HG03558 (cell line): ENCODE measurements at regions not wholly inside any gene's neighbourhood (a gene's known extent, or its start where the extent isn't known, plus 50 kb on each side); places are given as distances from the start of the nearest gene placed in this dataset.
"Not testable (repeated sequence)": the region's sequence is repeated elsewhere in the genome, so short reads cannot be mapped to it uniquely, and the experiment has no call there.

ENCODE experiments used
- ATAC-seq: cut with Tn5 transposase; IDR thresholded peaks from one replicate; pipeline ENCODE4 v1.9.1; 2021; ENCODE audit warnings: moderate number of reproducible peaks; ENCODE audit not compliant: unreplicated experiment; ENCODE audit errors: extremely low read depth

DNA sequence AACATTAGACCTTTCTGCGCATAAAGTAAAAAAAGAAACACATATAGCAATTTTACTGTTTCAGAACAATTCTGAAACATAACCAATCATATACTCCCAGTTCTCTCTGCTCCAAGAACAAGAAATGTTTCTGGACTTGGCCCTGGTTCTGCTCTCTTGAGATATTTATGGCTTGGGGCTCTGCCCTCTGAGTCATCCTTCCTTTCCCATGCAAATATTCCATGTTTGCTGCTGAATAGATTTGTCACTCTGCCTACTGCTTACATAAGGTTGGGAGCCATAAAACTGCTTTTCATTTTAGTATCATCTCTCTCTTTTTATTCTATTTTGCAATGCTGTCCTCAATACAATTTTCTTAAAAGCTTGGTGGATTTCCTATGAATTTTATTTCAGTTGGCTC is 499.6 kb upstream of the ACVR2A start:
- no peak for ATAC-seq

- no peak for ATAC-seq
Observed at GRCh38 chr2:147342329-147342728, 502.5 kb upstream of the ACVR2A start.

- ATAC-seq: no peak
Observed at GRCh38 chr2:147331790-147332419, 512.9 kb upstream of the ACVR2A start.

DNA sequence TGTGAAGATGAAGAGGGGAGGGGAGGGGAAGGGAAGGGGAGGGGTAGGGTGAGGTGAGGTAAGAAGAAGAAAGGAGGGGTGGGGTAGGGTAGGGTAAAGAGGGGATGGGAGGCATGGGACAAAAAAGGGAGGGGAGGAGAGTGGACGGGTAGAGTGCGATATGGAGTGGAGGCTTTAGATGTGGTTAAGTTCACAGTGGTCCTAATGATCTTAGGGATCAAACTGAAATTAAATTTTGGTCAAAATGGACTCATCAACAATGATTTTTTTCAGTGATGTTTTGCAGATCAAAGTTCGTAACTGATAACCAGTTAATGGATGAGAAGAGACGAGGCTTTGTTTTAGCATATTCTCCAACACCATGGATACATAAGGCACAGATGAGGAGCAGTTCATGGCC is 513.9 kb upstream of the ACVR2A start:
- ATAC-seq: no peak

GRCh38 chr2:147327613-147328012 is 517.2 kb upstream of the ACVR2A start:
- ATAC-seq: no peak

- ATAC-seq: no peak
Observed at GRCh38 chr2:147325990-147326389, 518.8 kb upstream of the ACVR2A start.

- ATAC-seq: no peak
Observed at GRCh38 chr2:147320146-147320545, 524.7 kb upstream of the ACVR2A start.

GRCh38 chr2:147311058-147311430 is 533.8 kb upstream of the ACVR2A start:
- ATAC-seq: no peak

DNA sequence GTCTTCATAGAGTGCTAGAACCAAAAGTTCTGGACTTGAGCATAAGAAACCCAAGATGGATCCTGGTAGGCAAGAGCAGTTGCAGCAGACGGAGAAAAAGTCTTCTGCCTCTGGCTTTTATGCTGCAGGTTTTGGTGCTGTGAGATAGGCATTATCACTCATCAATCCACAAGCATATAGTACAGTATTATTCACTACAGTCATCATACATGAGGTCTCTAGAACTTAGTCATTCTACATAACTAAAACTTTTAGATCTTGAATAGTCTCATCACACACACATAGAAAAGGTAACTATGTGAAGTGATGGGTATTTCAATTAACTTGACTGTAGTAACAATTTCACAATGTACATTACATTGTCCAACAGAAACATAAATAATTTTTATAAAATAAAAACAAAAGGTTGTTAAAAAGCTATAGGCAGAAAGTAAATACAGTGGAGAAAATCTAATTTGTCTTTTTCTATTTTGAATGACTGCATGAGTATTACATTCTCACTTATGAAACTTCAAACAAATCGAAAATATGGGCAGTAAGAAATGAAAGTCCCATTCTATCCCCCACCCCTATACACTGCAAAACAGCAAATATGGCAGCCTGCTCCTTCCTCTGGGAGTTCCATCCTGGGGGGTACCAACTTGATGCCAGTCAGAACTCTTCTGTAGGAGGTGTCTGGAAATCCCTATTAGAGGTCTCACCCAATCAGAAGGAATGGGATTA is 534.3 kb upstream of the ACVR2A start:
- ATAC-seq: no peak

- peak; percentile 87 for ATAC-seq
Observed at GRCh38 chr2:147297820-147298219, 547.0 kb upstream of the ACVR2A start.

GRCh38 chr2:147294825-147295392 is 549.9 kb upstream of the ACVR2A start:
- no peak for ATAC-seq

GRCh38 chr2:147293991-147294824 is 550.6 kb upstream of the ACVR2A start:
- no peak for ATAC-seq

- ATAC-seq: no peak
Observed at GRCh38 chr2:147288131-147288530, 556.7 kb upstream of the ACVR2A start.

DNA sequence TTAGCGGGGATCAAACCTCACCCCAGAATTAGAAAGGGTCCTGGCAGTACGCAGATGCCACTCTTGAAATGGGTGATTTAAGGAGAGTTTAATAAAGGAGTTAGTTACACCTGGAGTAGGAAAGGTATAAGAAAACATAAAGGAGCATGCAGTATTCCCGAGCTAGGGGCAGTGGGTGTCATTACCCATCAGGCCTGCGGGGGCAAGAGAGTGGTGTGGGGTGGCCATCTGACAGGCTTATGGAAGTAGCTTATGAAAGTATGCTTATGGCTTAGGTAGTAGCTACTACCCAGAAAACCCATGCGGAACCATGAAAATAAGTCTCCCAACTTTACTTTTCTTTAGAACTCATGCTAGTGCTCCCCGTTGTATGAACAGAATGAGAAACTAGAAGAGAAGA is 568.9 kb upstream of the ACVR2A start:
- ATAC-seq: no peak

DNA sequence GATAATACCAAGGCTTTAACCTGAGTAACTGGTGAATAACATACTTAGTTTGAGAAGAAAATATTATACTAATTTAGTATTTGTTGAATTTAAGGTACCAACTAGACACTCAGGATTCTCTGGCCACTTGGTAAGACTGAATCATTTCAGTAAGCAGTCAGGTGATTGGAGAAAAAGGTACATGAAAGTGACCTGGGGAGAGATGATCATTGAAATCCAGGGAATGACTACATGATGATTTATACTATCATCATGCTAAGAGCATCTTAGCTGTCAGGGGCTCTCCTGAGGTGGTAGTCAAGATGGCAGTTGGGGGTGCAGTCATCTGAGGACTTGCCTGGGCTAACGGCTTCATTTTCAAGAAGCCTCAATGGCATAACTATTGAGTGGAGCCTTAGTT is 571.2 kb upstream of the ACVR2A start:
- ATAC-seq: no peak

GRCh38 chr2:147273106-147273505 is 571.7 kb upstream of the ACVR2A start:
- no peak for ATAC-seq

- not testable (repeated sequence) for ATAC-seq
Observed at GRCh38 chr2:147269581-147269980, 575.2 kb upstream of the ACVR2A start.

DNA sequence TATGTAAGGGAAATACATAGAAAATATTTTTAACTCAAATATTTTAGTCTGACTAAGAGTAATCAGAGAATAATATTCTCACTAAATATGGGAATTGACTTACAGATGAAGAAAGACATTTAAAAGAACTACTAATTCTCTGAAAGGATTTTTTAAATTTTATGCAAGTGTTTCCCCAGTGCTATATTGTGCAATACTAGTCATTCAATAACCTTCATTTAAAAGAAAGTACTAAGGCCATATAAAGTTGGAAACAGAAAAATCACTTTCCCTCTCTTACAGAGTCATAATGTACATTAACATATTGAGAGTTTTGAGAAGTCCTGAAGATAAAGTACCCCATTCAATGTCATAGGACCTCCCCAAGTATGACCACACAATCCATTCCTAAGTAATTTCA is 584.6 kb upstream of the ACVR2A start:
- ATAC-seq: no peak

GRCh38 chr2:147255812-147256211 is 589.0 kb upstream of the ACVR2A start:
- no peak for ATAC-seq

DNA sequence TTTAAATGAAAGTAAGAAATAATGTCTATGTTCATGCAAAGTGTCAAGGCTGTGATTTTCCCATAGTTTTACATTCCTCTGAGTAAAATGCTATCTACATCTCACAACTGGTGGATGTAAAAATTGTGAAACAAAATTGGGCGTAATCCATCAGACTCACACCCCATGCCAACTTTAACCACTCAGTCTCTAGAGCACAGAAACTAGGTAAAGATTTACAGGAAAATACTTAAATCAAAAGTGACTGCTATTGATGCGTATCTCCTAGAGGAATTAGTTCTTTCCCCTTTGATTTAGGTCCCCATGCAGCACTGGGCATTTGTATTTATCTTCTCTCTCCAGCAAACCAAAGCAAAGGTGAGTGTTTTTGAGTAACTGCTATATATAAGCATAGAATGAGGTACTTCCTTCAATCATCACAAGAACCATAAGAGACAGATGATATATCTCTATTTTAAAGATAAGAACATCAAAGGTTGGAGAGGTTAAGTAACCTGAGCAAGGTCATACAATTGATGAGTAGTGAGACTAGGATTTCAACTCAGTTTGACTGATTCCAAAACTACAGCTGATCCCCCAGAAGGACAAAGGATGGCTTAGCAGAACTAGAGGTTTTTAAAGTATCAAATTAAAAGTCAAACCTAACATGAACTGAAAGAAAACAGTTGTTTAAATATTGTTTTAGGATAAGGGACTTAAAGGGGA is 594.0 kb upstream of the ACVR2A start:
- peak; percentile 51 for ATAC-seq
